WTC11 (cell line): ENCODE measurements at regions not wholly inside any gene's neighbourhood (a gene's known extent, or its start where the extent isn't known, plus 50 kb on each side); places are given as distances from the start of the nearest gene placed in this dataset.

Source experiments
- ATAC-seq: fragments of 200-7000 bp; cut with Tn5 transposase; 2 replicates; pipeline ENCODE4 v1.10.0; 2021; ENCODE audit warnings: mild to moderate bottlenecking, moderate library complexity
- CTCF ChIA-PET: fragments of 300-600 bp; sonication (Branson Sonifier 250); formaldehyde crosslinking; loops from one replicate; lab custom pipeline; 2021; ENCODE audit warnings: antibody characterized with exemption; lab: Charles Lee
- POLR2A ChIA-PET: fragments of 350-600 bp; sonication (Branson Sonifier 250); formaldehyde crosslinking; loops from one replicate; lab custom pipeline; 2021; ENCODE audit warnings: antibody characterized with exemption; lab: Charles Lee
- DNase-seq: peaks from one replicate; pipeline ENCODE4 v3.0.0; 2021; ENCODE audit warnings: low spot score
- H3K27ac Mint-ChIP-seq: 2 replicates; pipeline ENCODE4 v1.8.0; 2021; ENCODE audit warnings: mixed read lengths
- H3K27me3 Mint-ChIP-seq: 2 replicates; pipeline ENCODE4 v1.8.0; 2021; ENCODE audit warnings: low read depth, mild to moderate bottlenecking, moderate library complexity, mixed read lengths
- H3K36me3 Mint-ChIP-seq: 2 replicates; pipeline ENCODE4 v1.8.0; 2021; ENCODE audit warnings: mixed read lengths
- H3K4me1 Mint-ChIP-seq: 2 replicates; pipeline ENCODE4 v1.8.0; 2022; ENCODE audit warnings: mixed read lengths
- H3K4me3 Mint-ChIP-seq: 2 replicates; pipeline ENCODE4 v1.8.0; 2021; ENCODE audit warnings: mild to moderate bottlenecking, moderate library complexity, mixed read lengths
- H3K9me3 Mint-ChIP-seq: 2 replicates; pipeline ENCODE4 v1.8.0; 2021; ENCODE audit warnings: mixed read lengths
- ERG ChIP-seq: fragments of 250-450 bp; sonication (Bioruptor Pico); IDR thresholded peaks from 2 replicates; pipeline ENCODE4 v1.8.0; 2021; ENCODE audit warnings: mild to moderate bottlenecking
- ESRRA ChIP-seq: sonication (generic); formaldehyde crosslinking; IDR thresholded peaks from 2 replicates; pipeline ENCODE4 v1.8.1; 2022; ENCODE audit warnings: mild to moderate bottlenecking, missing genetic modification reagents, borderline replicate concordance
- FOXP4 ChIP-seq: sonication (generic); formaldehyde crosslinking; IDR thresholded peaks from 2 replicates; pipeline ENCODE4 v1.8.0; 2022; ENCODE audit warnings: mild to moderate bottlenecking, missing genetic modification reagents
- GTF2I ChIP-seq: fragments of 250-450 bp; sonication (Bioruptor Pico); conservative IDR thresholded peaks from 2 replicates; pipeline ENCODE4 v1.4.0; 2021; ENCODE audit warnings: mild to moderate bottlenecking
- IRF1 ChIP-seq: sonication (generic); formaldehyde crosslinking; IDR thresholded peaks from 2 replicates; pipeline ENCODE4 v1.8.0; 2023; ENCODE audit warnings: missing genetic modification reagents
- KAT7 ChIP-seq: sonication (generic); formaldehyde crosslinking; IDR thresholded peaks from 2 replicates; pipeline ENCODE4 v1.8.1; 2023; ENCODE audit warnings: missing genetic modification reagents, mild to moderate bottlenecking, borderline replicate concordance
- NFATC4 ChIP-seq: fragments of 250-450 bp; sonication (Bioruptor Pico); IDR thresholded peaks from 2 replicates; pipeline ENCODE4 v1.9.0; 2021; ENCODE audit warnings: mild to moderate bottlenecking
- RELA ChIP-seq: sonication (generic); formaldehyde crosslinking; IDR thresholded peaks from 2 replicates; pipeline ENCODE4 v1.8.1; 2022; ENCODE audit warnings: missing genetic modification reagents, mild to moderate bottlenecking, borderline replicate concordance
- RORB ChIP-seq: fragments of 250-450 bp; sonication (Bioruptor Pico); IDR thresholded peaks from 2 replicates; pipeline ENCODE4 v1.9.0; 2021; ENCODE audit warnings: mild to moderate bottlenecking
- TCF7 ChIP-seq: sonication (generic); formaldehyde crosslinking; IDR thresholded peaks from 2 replicates; pipeline ENCODE4 v1.8.0; 2022; ENCODE audit warnings: mild to moderate bottlenecking, low read depth, missing genetic modification reagents, moderate library complexity
- ZNF416 ChIP-seq: fragments of 250-450 bp; sonication (Bioruptor Pico); IDR thresholded peaks from 2 replicates; pipeline ENCODE4 v1.9.0; 2021; ENCODE audit warnings: mild to moderate bottlenecking, inconsistent platforms
- TF ChIP-seq, protein P1 (sequence below): fragments of 200-600 bp; IDR thresholded peaks from 2 replicates; pipeline ENCODE4 v1.8.0; 2022; ENCODE audit warnings: antibody characterized with exemption
- TF ChIP-seq, protein P2 (sequence below): sonication (generic); formaldehyde crosslinking; IDR thresholded peaks from 2 replicates; pipeline ENCODE4 v1.8.0; 2023; ENCODE audit warnings: mild to moderate bottlenecking, missing genetic modification reagents
- TF ChIP-seq, protein P3 (sequence below): sonication (generic); formaldehyde crosslinking; IDR thresholded peaks from 2 replicates; pipeline ENCODE4 v1.8.1; 2023; ENCODE audit warnings: mild to moderate bottlenecking, missing genetic modification reagents, moderate library complexity
- TF ChIP-seq, protein P4 (sequence below): fragments of 250-450 bp; sonication (Bioruptor Pico); IDR thresholded peaks from 2 replicates; pipeline ENCODE4 v1.9.0; 2021; ENCODE audit warnings: mild to moderate bottlenecking

DNA sequence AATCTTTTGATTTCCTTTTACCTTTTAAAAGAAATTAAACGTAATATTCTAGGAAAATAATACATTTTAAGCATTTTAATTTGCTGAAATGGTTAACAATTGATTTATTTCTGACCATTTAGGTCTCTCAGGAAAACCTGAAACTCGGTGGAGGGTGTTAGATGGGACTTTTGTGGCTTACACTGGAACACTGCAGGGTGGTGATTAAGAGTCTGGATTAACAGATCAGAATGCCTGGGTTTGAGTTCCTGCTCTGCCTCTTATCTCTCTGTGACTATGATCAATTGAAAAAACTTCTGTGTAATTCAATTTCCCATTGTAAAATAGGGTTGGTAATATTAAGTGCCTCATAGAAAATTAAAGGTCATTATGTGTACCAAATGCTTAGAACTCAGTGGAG is 168.7 kb downstream of the UBE2E3 start:
- Mint-ChIP-seq H3K9me3 (peaks cover 16% of the 10 kb centered on the region), H3K4me3 (no peak overlapping the region), H3K27me3 (no peaks in the 10 kb centered on the region), H3K4me1 (0 out of 2 replicates have a peak, but pooled peaks cover 1% of the 10 kb centered on the region), H3K36me3 (no peaks in the 10 kb centered on the region; the same call in 1 of the 2 replicates), H3K27ac (no peak overlapping the region)
- TF ChIP-seq RELA (no peak), IRF1 (no peak), FOXP4 (CRISPR knock-in tag) (no peak), NFATC4 (CRISPR knock-in tag) (no peak), TCF7 (CRISPR knock-in tag) (no peak), RORB (CRISPR knock-in tag) (no peak)
- TF ChIP-seq, protein P1, sequence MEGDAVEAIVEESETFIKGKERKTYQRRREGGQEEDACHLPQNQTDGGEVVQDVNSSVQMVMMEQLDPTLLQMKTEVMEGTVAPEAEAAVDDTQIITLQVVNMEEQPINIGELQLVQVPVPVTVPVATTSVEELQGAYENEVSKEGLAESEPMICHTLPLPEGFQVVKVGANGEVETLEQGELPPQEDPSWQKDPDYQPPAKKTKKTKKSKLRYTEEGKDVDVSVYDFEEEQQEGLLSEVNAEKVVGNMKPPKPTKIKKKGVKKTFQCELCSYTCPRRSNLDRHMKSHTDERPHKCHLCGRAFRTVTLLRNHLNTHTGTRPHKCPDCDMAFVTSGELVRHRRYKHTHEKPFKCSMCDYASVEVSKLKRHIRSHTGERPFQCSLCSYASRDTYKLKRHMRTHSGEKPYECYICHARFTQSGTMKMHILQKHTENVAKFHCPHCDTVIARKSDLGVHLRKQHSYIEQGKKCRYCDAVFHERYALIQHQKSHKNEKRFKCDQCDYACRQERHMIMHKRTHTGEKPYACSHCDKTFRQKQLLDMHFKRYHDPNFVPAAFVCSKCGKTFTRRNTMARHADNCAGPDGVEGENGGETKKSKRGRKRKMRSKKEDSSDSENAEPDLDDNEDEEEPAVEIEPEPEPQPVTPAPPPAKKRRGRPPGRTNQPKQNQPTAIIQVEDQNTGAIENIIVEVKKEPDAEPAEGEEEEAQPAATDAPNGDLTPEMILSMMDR: no peak
- TF ChIP-seq, protein P2, sequence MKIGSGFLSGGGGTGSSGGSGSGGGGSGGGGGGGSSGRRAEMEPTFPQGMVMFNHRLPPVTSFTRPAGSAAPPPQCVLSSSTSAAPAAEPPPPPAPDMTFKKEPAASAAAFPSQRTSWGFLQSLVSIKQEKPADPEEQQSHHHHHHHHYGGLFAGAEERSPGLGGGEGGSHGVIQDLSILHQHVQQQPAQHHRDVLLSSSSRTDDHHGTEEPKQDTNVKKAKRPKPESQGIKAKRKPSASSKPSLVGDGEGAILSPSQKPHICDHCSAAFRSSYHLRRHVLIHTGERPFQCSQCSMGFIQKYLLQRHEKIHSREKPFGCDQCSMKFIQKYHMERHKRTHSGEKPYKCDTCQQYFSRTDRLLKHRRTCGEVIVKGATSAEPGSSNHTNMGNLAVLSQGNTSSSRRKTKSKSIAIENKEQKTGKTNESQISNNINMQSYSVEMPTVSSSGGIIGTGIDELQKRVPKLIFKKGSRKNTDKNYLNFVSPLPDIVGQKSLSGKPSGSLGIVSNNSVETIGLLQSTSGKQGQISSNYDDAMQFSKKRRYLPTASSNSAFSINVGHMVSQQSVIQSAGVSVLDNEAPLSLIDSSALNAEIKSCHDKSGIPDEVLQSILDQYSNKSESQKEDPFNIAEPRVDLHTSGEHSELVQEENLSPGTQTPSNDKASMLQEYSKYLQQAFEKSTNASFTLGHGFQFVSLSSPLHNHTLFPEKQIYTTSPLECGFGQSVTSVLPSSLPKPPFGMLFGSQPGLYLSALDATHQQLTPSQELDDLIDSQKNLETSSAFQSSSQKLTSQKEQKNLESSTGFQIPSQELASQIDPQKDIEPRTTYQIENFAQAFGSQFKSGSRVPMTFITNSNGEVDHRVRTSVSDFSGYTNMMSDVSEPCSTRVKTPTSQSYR (CRISPR knock-in tag): no peak
- ATAC-seq: no peak
- DNase-seq: no peak
- ChIA-PET POLR2A (no interaction called here), CTCF (no interaction called here)

DNA sequence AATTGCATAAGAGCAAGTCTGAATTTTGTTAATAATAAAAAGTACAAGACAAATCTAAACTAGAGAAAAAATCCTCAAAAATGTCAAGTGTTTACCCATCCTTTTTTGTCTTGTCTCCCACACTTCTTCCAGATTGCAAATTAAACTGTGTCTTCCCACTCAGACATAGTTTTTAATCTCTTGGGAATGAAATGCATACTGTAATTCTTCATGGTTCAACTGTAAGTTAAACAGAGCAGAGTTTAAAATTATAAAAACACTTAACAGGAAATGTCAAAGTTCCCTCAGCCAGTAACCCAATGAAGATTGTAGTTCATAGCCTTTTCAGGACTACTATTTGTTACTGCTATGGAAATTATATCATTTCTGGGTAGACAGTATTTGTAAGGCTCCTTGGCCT is 171.8 kb downstream of the UBE2E3 start:
- DNase-seq (no peak), ATAC-seq (no peak)
- no peak overlapping the region for H3K27ac Mint-ChIP-seq
- peaks cover 28% of the 10 kb centered on the region for H3K9me3 Mint-ChIP-seq
- CTCF ChIA-PET: no interaction called here
- H3K27me3 Mint-ChIP-seq: no peaks in the 10 kb centered on the region
- TF ChIP-seq ESRRA (CRISPR knock-in tag) (no peak), ERG (no peak), KAT7 (CRISPR knock-in tag) (no peak), GTF2I (CRISPR knock-in tag) (no peak), ZNF416 (CRISPR knock-in tag) (no peak)
- TF ChIP-seq, protein P3, sequence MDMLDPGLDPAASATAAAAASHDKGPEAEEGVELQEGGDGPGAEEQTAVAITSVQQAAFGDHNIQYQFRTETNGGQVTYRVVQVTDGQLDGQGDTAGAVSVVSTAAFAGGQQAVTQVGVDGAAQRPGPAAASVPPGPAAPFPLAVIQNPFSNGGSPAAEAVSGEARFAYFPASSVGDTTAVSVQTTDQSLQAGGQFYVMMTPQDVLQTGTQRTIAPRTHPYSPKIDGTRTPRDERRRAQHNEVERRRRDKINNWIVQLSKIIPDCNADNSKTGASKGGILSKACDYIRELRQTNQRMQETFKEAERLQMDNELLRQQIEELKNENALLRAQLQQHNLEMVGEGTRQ (CRISPR knock-in tag): no peak
- TF ChIP-seq, protein P4, sequence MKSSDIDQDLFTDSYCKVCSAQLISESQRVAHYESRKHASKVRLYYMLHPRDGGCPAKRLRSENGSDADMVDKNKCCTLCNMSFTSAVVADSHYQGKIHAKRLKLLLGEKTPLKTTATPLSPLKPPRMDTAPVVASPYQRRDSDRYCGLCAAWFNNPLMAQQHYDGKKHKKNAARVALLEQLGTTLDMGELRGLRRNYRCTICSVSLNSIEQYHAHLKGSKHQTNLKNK (CRISPR knock-in tag): no peak
- no peaks in the 10 kb centered on the region for H3K4me1 Mint-ChIP-seq
- POLR2A ChIA-PET: no interaction called here
- peaks cover 15% of the 10 kb centered on the region for H3K36me3 Mint-ChIP-seq
- H3K4me3 Mint-ChIP-seq: no peak overlapping the region
